Nephron (organoid): ENCODE measurements at regions not wholly inside any gene's neighbourhood (a gene's known extent, or its start where the extent isn't known, plus 50 kb on each side); places are given as distances from the start of the nearest gene placed in this dataset.

ENCODE experiments used
- H3K27ac Mint-ChIP-seq, 3 experiments: 2 replicates each; pipeline ENCODE4 v1.8.0; 2020; ENCODE audit warnings: mixed read lengths in 3 of 3, mild to moderate bottlenecking in 2 of 3, moderate library complexity in 1 of 3
- H3K27me3 Mint-ChIP-seq: 2 replicates; pipeline ENCODE4 v1.8.0; 2021; ENCODE audit warnings: low read depth, mild to moderate bottlenecking, moderate library complexity, mixed read lengths
- H3K36me3 Mint-ChIP-seq: 2 replicates; pipeline ENCODE4 v1.8.0; 2020; ENCODE audit warnings: low read depth, mixed read lengths
- H3K4me1 Mint-ChIP-seq: 2 replicates; pipeline ENCODE4 v1.8.0; 2020; ENCODE audit warnings: mixed read lengths
- H3K4me3 Mint-ChIP-seq, 3 experiments: 2 replicates each; pipeline ENCODE4 v1.8.0; 2020; ENCODE audit warnings: mild to moderate bottlenecking in 3 of 3, mixed read lengths in 3 of 3, moderate library complexity in 2 of 3
- H3K9me3 Mint-ChIP-seq: 2 replicates; pipeline ENCODE4 v1.8.0; 2020; ENCODE audit warnings: mixed read lengths
- TF ChIP-seq, protein P1 (sequence below), 3 experiments: fragments of 200-600 bp; sonication (generic); IDR thresholded peaks; one replicate each; pipeline ENCODE4 v1.5.0; 2021; ENCODE audit warnings: antibody characterized with exemption in 3 of 3; ENCODE audit not compliant: unreplicated experiment in 3 of 3

DNA sequence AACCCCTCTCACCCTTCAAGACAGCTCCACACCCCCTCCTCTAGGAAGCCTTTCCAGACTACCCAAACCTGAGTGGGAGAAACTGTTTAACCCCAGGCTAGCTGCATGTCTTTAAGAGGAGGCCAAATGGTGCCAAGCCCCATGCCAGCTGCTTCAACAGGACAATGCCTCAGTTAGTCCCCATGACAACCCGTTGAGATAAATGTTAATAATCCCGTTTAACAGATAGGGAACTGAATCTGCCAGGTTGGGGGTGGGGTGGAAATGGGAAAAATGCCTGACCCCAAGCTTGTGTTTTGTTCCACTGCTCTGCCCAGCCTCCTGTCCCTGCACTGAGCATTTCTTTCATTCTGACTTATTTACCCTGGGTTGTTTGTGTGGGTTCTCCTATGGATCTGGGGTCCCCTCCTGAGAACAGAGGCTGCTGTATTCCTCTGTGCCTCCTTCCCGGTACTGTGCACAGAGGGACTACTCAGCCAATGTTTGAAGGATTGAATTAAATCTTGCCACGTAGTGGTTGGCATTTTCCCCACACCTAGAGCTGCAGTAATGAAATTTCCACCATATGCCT lies 452.6 kb upstream of the ZMIZ1 start:
- H3K9me3 Mint-ChIP-seq = no peaks in the 10 kb centered on the region
- H3K4me3 Mint-ChIP-seq = no peak overlapping the region
- peaks cover 49% of the 10 kb centered on the region for H3K4me1 Mint-ChIP-seq
- TF ChIP-seq, protein P1, sequence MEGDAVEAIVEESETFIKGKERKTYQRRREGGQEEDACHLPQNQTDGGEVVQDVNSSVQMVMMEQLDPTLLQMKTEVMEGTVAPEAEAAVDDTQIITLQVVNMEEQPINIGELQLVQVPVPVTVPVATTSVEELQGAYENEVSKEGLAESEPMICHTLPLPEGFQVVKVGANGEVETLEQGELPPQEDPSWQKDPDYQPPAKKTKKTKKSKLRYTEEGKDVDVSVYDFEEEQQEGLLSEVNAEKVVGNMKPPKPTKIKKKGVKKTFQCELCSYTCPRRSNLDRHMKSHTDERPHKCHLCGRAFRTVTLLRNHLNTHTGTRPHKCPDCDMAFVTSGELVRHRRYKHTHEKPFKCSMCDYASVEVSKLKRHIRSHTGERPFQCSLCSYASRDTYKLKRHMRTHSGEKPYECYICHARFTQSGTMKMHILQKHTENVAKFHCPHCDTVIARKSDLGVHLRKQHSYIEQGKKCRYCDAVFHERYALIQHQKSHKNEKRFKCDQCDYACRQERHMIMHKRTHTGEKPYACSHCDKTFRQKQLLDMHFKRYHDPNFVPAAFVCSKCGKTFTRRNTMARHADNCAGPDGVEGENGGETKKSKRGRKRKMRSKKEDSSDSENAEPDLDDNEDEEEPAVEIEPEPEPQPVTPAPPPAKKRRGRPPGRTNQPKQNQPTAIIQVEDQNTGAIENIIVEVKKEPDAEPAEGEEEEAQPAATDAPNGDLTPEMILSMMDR (IDR thresholded peaks at IDR 0.05; ENCODE audit: unreplicated experiment in 3 of 3) = no peak
- peaks cover 4% of the 10 kb centered on the region for H3K27me3 Mint-ChIP-seq
- peak overlapping the region in 2 of 3 experiments; percentile 19 to 54 for H3K27ac Mint-ChIP-seq
- no peaks in the 10 kb centered on the region for H3K36me3 Mint-ChIP-seq

DNA sequence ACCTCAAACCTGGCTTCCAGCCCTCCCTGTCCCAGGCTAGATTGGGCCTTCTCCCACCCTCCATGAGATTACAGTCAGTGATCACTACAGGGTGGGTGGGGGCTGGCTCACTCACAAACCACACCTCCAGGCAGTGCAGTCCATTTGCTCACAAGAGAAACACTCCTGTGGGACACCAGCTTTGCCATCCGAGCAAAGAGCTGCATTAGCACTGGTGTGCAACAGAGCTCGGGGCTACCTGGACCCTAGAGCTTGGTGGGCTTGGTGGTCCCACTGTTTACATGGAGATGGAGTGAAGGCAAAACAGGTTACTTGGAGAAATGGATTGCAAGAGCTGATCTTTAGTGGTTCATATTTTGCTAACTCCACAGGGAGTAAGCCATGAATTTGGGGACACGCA lies 451.7 kb upstream of the ZMIZ1 start:
- Mint-ChIP-seq H3K4me1 (peaks cover 53% of the 10 kb centered on the region), H3K4me3 (no peak overlapping the region), H3K27me3 (peaks cover 6% of the 10 kb centered on the region), H3K27ac (no peak overlapping the region), H3K36me3 (no peaks in the 10 kb centered on the region), H3K9me3 (no peaks in the 10 kb centered on the region)
- TF ChIP-seq, protein P1 (IDR thresholded peaks at IDR 0.05; ENCODE audit: unreplicated experiment in 3 of 3) = no peak

DNA sequence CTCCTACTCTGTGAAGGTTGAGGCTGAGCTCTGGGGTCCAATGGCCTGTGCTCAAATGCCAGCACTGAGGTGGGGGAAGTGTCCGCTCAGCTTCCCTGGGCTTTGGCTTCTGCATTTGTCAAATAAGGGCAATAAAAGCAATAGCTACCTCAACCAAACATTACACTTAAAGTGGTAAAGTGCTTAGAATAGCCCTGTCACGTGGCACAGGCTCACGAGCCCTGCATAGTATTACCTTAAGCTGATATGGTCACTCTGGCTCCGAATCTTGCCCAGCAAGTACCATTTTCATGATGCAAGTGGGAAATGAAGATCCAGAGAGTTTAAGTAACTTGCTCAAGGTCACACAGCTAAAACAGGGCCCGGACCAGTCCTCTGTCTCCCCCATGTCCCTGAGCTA lies 451.1 kb upstream of the ZMIZ1 start:
- Mint-ChIP-seq H3K4me3 (no peak overlapping the region), H3K36me3 (no peaks in the 10 kb centered on the region), H3K9me3 (no peaks in the 10 kb centered on the region), H3K4me1 (peaks cover 49% of the 10 kb centered on the region), H3K27me3 (peaks cover 6% of the 10 kb centered on the region), H3K27ac (peak overlapping the region in 1 of 3 experiments; percentile 48)
- TF ChIP-seq, protein P1 (IDR thresholded peaks at IDR 0.05; ENCODE audit: unreplicated experiment in 3 of 3) = no peak

DNA sequence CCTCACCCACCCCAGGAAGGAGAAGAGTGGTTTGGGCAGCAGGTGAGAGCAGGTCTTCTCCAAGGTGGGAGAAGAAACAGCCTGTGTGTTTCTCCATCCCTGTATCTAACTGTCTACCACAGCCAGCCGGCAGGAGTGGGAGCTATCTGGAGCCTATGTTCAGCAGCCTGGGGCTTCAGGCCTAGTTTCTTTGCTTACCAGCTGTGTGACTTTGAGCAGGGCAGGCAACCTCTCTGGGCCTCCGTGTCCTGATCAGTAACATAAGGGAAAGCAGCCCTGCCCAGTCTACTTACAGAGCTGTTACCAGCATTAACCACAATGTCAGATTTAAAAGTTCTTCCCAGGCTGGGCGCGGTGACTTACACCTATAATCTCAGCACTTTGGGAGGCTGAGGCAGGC lies 450.7 kb upstream of the ZMIZ1 start:
- TF ChIP-seq, protein P1 (IDR thresholded peaks at IDR 0.05; ENCODE audit: unreplicated experiment in 3 of 3) = no peak
- Mint-ChIP-seq H3K27me3 (peaks cover 6% of the 10 kb centered on the region), H3K4me3 (no peak overlapping the region), H3K36me3 (no peaks in the 10 kb centered on the region), H3K27ac (peak overlapping the region in 1 of 3 experiments; percentile 48), H3K9me3 (no peaks in the 10 kb centered on the region), H3K4me1 (peaks cover 49% of the 10 kb centered on the region)

DNA sequence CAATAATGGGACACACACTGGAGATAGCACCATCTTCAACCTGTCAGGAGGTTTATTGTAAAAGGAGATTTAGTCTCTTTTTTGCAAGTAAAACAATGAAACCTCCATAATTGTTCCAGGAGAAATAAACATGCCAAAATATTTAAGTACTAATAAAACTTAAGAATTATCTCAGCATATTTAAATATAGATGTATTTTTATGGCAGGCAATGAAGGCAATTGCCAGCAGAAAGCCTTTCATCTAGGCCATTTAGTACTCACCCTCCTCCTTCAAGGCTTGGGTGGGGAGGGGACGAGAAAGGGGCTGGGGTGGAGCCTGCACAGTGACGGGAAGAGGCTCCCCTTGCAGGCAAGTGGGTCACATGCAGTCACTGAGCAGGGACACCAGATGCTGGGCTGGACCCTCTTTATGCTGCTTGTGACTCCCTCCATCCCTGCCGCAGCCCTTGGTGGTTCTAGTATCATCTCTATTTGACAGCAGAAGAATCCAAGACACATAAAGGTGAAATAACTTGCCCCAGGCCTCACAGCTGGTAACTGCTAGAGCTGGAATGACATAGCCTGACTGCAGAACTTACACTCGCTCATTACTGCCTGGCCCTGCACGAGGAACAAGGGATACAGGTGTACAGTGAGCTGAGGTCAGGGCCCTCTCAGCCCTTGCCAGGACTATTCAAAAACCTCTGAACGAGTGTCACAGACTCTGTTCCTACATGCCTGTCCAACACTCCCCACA lies 449.5 kb upstream of the ZMIZ1 start:
- H3K27me3 Mint-ChIP-seq = peaks cover 8% of the 10 kb centered on the region
- no peak overlapping the region for H3K4me3 Mint-ChIP-seq
- no peaks in the 10 kb centered on the region for H3K9me3 Mint-ChIP-seq
- peaks cover 52% of the 10 kb centered on the region for H3K4me1 Mint-ChIP-seq
- TF ChIP-seq, protein P1 (IDR thresholded peaks at IDR 0.05; ENCODE audit: unreplicated experiment in 3 of 3) = no peak
- no peaks in the 10 kb centered on the region for H3K36me3 Mint-ChIP-seq
- peak overlapping the region; percentile 45 to 77 (median 76) for H3K27ac Mint-ChIP-seq

DNA sequence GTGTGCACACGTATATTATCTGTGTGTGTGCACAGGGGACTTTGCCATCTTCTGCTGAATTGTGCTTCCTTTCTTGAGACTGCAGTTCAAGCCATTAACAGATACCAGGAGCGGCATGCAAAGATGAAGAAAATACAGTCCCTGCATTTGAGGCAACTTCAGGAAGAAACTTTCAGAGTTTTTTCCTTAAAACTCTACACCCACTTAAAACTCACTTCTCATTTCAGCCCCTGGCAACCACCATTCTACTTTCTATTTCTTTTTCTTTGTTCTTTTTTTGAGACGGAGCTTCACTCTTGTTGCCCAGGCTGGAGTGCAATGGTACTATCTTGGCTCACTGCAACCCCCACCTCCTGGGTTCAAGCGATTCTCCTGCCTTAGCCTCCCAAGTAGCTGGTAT lies 448.9 kb upstream of the ZMIZ1 start:
- H3K27ac Mint-ChIP-seq = peak overlapping the region; percentile 45 to 77 (median 76)
- H3K9me3 Mint-ChIP-seq = no peaks in the 10 kb centered on the region
- H3K27me3 Mint-ChIP-seq = peaks cover 12% of the 10 kb centered on the region
- no peak overlapping the region for H3K4me3 Mint-ChIP-seq
- TF ChIP-seq, protein P1 (IDR thresholded peaks at IDR 0.05; ENCODE audit: unreplicated experiment in 3 of 3) = no peak
- H3K4me1 Mint-ChIP-seq = peaks cover 52% of the 10 kb centered on the region
- no peaks in the 10 kb centered on the region for H3K36me3 Mint-ChIP-seq
